Bronchial epithelial cell (primary cell): ENCODE measurements at regions not wholly inside any gene's neighbourhood (a gene's known extent, or its start where the extent isn't known, plus 50 kb on each side); places are given as distances from the start of the nearest gene placed in this dataset.

Source experiments
- DNase-seq: peaks from one replicate; pipeline ENCODE4 v3.0.0-alpha.2; 2010; ENCODE audit warnings: low read depth
- FAIRE-seq: peaks from 2 replicates; lab custom pipeline; 2011; peaks lifted over from hg19 to GRCh38; lab: Jason Lieb, UNC
- H3K27me3 ChIP-seq: 2 replicates; pipeline ENCODE4 v1.5.1; 2011; ENCODE audit warnings: low read length; ENCODE audit not compliant: control insufficient read depth, insufficient read depth
- H3K36me3 ChIP-seq: 2 replicates; pipeline ENCODE4 v1.5.1; 2011; ENCODE audit warnings: low read length; ENCODE audit not compliant: control insufficient read depth, insufficient read depth
- H3K4me3 ChIP-seq: 2 replicates; pipeline ENCODE4 v1.5.1; 2011; ENCODE audit warnings: mild to moderate bottlenecking, low read depth, low read length, control low read depth
- TF ChIP-seq, protein P1 (sequence below): IDR thresholded peaks from 2 replicates; pipeline ENCODE4 v1.5.1; 2011; ENCODE audit warnings: mild to moderate bottlenecking, moderate library complexity, low read length, control low read depth, inconsistent platforms; ENCODE audit not compliant: insufficient read depth, severe bottlenecking

DNA sequence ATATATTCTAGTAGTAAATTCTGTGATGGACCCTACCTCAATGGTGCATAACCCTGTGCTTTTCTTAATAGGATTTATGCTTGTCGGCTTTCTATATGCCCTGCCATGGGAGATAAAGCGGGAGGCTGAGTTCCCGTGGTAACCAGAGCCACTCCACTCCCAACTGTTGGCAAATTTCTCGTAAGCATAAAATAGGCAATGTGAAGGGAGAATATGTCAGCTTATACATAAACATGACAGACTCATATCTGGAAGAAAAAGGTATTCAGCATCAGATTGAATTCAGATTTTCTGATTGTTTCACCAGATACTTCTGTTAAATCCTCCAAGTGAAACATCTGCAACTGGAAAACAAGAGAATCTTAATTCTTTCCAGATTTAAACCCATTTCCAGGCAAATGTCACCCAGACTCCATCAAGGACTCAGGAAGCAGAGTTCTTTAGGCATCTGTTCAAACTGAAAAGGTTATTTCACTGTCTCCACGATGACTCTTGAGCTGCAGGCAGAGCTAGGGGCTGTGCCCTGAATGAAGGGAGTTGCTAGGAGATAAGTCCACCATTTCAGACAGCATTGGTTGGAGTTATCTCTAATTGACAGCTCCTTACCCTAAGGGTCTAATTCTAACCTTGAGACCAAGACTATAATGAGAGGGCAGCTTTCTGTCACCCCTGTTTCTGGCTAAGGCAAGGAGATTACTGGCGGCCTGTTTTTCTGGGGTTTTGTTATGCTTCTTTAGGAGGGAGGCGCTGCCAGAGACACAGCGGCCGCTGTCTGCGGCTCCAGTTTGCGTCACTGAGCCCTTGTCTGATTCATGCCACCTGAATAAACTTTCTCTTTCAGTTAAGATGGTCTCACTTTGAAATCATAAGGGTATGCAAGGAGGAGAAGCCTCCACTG, 381.3 kb downstream of the SOX11 start:
- no peak for FAIRE-seq
- no peak for DNase-seq
- no peak overlapping the region for H3K4me3 ChIP-seq
- H3K36me3 ChIP-seq = no peaks in the 10 kb centered on the region
- TF ChIP-seq, protein P1, sequence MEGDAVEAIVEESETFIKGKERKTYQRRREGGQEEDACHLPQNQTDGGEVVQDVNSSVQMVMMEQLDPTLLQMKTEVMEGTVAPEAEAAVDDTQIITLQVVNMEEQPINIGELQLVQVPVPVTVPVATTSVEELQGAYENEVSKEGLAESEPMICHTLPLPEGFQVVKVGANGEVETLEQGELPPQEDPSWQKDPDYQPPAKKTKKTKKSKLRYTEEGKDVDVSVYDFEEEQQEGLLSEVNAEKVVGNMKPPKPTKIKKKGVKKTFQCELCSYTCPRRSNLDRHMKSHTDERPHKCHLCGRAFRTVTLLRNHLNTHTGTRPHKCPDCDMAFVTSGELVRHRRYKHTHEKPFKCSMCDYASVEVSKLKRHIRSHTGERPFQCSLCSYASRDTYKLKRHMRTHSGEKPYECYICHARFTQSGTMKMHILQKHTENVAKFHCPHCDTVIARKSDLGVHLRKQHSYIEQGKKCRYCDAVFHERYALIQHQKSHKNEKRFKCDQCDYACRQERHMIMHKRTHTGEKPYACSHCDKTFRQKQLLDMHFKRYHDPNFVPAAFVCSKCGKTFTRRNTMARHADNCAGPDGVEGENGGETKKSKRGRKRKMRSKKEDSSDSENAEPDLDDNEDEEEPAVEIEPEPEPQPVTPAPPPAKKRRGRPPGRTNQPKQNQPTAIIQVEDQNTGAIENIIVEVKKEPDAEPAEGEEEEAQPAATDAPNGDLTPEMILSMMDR = no peak
- H3K27me3 ChIP-seq = no peaks in the 10 kb centered on the region

DNA sequence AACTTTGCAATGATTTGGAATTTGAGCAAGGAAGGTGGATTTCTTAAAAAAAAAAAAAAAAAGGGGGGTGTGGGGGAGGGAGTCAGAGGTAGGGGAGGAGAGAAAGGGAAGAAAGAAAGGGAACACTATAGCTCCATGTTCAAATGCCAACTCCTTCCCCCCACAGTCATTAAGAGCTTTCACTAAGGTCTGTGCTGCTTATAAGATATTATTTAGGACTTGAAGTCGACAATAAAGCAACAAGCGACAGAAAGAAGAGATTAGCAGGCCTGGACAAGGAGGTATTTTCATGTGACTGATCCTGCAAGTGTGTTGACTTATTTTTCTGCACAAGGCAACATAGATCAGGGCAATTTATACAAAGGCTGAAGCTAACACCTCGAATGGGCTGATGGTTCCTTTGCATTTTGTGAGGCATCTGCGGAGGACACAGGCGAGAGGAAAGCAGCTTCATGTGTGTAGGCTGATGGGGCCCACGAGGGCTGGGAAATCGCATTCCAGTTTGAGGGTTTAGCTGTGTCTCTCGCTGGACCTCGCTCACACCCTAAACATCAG, 382.0 kb downstream of the SOX11 start:
- TF ChIP-seq, protein P1 = no peak
- Histone ChIP-seq H3K27me3 (no peaks in the 10 kb centered on the region), H3K36me3 (no peaks in the 10 kb centered on the region), H3K4me3 (no peak overlapping the region)
- FAIRE-seq (no peak), DNase-seq (no peak)

DNA sequence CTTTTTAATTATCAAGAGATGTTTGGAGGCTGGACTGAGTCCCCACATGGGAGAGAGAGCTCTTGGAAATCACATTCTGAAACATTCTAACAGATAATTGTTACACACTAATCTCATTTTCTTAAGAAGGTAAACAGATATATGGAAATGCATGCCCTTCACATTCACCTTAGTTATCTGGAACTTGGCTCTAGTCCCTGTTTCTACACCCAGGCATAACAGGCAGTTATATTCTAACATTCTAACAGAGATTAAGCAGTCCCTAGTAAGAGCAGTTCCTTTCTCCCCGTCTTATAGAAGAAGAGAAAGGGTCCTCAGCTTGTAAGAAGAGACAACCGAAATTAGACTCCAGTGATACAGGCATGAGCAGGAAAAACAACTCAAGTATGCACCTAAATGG, 385.4 kb downstream of the SOX11 start:
- no peaks in the 10 kb centered on the region for H3K27me3 ChIP-seq
- DNase-seq = no peak
- H3K4me3 ChIP-seq = no peak overlapping the region
- TF ChIP-seq, protein P1 = no peak
- no peaks in the 10 kb centered on the region for H3K36me3 ChIP-seq
- no peak for FAIRE-seq

DNA sequence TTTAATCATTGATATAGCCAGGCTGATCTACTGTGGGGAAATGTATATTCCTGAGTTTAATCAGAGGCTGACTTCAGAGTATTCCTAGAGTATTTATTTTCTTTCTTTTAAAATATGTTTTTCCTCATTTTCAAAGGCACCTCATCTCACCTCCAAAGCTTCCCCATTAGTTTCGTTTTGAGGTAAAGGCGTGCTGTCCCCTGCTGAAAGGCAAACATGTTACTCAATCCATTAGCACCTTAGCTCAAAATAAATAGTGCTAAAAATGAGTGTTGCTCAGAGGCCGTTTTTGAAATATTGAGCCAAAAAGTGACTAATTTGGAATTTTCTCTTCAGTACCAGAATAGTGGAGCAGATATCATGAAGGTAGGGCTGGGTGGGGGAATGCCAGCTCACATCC, 386.2 kb downstream of the SOX11 start:
- DNase-seq (no peak), FAIRE-seq (no peak)
- TF ChIP-seq, protein P1 = no peak
- Histone ChIP-seq H3K36me3 (no peaks in the 10 kb centered on the region), H3K27me3 (no peaks in the 10 kb centered on the region), H3K4me3 (no peak overlapping the region)

DNA sequence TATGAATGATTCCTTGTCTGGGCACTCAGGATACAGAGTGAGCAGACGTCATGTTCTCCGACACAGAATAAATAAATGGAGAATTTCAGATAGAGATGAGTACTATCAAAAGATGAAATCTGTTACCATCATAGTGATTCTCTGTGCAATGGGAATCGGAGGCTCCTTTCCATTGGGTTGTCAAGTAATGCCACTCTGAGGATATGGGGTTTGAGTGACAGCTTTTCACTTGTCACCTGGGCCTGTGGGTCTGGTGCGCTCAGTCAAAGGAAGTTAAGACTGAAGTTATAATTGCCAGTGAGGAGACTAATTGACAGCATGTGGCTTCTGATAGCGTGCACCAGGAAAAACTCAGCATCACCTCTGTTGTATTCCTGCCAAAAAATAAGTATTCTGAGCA, 387.2 kb downstream of the SOX11 start:
- no peak overlapping the region for H3K4me3 ChIP-seq
- DNase-seq (no peak), FAIRE-seq (no peak)
- H3K36me3 ChIP-seq = no peaks in the 10 kb centered on the region
- no peaks in the 10 kb centered on the region for H3K27me3 ChIP-seq
- TF ChIP-seq, protein P1 = no peak
